Stomach (tissue), 4 donors: ENCODE measurements at regions not wholly inside any gene's neighbourhood (a gene's known extent, or its start where the extent isn't known, plus 50 kb on each side); places are given as distances from the start of the nearest gene placed in this dataset.

Experiments used
- EP300 ChIP-seq: sonication (generic); formaldehyde crosslinking; IDR thresholded peaks from one replicate; pipeline ENCODE4 v1.6.1; 2017; ENCODE audit warnings: antibody characterized with exemption
- POLR2A ChIP-seq, 4 donors: fragments of 450-650 bp; IDR thresholded peaks; one replicate each; pipeline ENCODE4 v1.6.1; 2016; ENCODE audit warnings: antibody characterized with exemption in 4 of 4, control low read depth in 2 of 4, mild to moderate bottlenecking in 1 of 4, moderate library complexity in 1 of 4
- POLR2AphosphoS5 ChIP-seq, 3 donors: sonication (generic); formaldehyde crosslinking; IDR thresholded peaks; one replicate each; pipeline ENCODE4 v1.6.1; 2016; ENCODE audit warnings: antibody characterized with exemption in 3 of 3
- TF ChIP-seq, protein P1 (sequence below), 7 experiments: fragments of 450-650 bp in 4 of 7; fragments of 200-600 bp in 3 of 7; sonication (generic) in 3 of 7; IDR thresholded peaks; one replicate each; pipeline ENCODE4 v1.5.1; 2016 to 2019; ENCODE audit warnings: antibody characterized with exemption in 7 of 7, control low read depth in 2 of 7, mild to moderate bottlenecking in 1 of 7

DNA sequence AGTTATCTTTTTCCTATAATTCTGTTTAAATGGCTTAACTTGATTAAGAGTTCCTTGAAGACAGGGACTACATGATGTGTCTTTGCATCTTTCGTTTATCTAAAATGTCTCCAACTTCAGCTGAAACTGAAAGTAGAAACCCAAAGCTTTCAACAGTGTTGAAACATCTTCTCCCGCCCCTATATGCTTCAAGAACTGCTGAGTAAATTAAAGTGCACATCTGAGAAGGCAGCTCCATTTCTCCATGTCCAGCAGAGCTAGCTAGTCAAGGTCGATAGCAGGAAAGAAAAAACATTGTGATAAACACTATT, 185.7 kb upstream of the TBL1X start:
- TF ChIP-seq, protein P1, sequence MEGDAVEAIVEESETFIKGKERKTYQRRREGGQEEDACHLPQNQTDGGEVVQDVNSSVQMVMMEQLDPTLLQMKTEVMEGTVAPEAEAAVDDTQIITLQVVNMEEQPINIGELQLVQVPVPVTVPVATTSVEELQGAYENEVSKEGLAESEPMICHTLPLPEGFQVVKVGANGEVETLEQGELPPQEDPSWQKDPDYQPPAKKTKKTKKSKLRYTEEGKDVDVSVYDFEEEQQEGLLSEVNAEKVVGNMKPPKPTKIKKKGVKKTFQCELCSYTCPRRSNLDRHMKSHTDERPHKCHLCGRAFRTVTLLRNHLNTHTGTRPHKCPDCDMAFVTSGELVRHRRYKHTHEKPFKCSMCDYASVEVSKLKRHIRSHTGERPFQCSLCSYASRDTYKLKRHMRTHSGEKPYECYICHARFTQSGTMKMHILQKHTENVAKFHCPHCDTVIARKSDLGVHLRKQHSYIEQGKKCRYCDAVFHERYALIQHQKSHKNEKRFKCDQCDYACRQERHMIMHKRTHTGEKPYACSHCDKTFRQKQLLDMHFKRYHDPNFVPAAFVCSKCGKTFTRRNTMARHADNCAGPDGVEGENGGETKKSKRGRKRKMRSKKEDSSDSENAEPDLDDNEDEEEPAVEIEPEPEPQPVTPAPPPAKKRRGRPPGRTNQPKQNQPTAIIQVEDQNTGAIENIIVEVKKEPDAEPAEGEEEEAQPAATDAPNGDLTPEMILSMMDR (IDR thresholded peaks at IDR 0.05) = no peak
- no peak for TF ChIP-seq EP300
- no peak for TF ChIP-seq POLR2A (IDR thresholded peaks at IDR 0.05)
- no peak for TF ChIP-seq POLR2AphosphoS5 (IDR thresholded peaks at IDR 0.05)
